Dedifferentiated amniotic fluid mesenchymal stem cell (primary cell): ENCODE measurements at regions not wholly inside any gene's neighbourhood (a gene's known extent, or its start where the extent isn't known, plus 50 kb on each side); places are given as distances from the start of the nearest gene placed in this dataset.

Experiments used
- DNase-seq: peaks from one replicate; pipeline ENCODE4 v3.0.0-alpha.2; 2016; ENCODE audit errors: extremely low spot score

- no peak for DNase-seq
These were observed 78.6 kb upstream of the CNR1 start for GRCh38 chr6:88244721-88245120.

GRCh38 chr6:88238901-88239300 lies 72.8 kb upstream of the CNR1 start:
- DNase-seq, result no peak

- no peak for DNase-seq
These were observed 71.9 kb upstream of the CNR1 start for GRCh38 chr6:88238065-88238464.

- no peak for DNase-seq
These were observed 70.6 kb upstream of the CNR1 start for GRCh38 chr6:88236612-88237360.

- no peak for DNase-seq
These were observed 66.6 kb upstream of the CNR1 start for GRCh38 chr6:88232753-88233152.

- DNase-seq, result no peak
These were observed 57.2 kb upstream of the CNR1 start for GRCh38 chr6:88223298-88223697.

GRCh38 chr6:88220493-88220892 lies 54.3 kb upstream of the CNR1 start:
- no peak for DNase-seq

- DNase-seq, result no peak
These were observed 50.0 kb upstream of the CNR1 start for GRCh38 chr6:88216182-88216581.
